GM21619 (cell line): ENCODE measurements at regions not wholly inside any gene's neighbourhood (a gene's known extent, or its start where the extent isn't known, plus 50 kb on each side); places are given as distances from the start of the nearest gene placed in this dataset.
"Not testable (repeated sequence)": the region's sequence is repeated elsewhere in the genome, so short reads cannot be mapped to it uniquely, and the experiment has no call there.

Source experiments
- ATAC-seq: cut with Tn5 transposase; IDR thresholded peaks from one replicate; pipeline ENCODE4 v1.9.1; 2021; ENCODE audit not compliant: unreplicated experiment

GRCh38 chr2:231644426-231644825 is 51.8 kb downstream of the TEX44 start:
- no peak for ATAC-seq

GRCh38 chr2:231646476-231646875 is 53.8 kb downstream of the TEX44 start:
- ATAC-seq = no peak

GRCh38 chr2:231648579-231649174 is 56.0 kb downstream of the TEX44 start:
- peak; percentile 73 for ATAC-seq

GRCh38 chr2:231651561-231651960 is 56.8 kb upstream of the PTMA start:
- not testable (repeated sequence) for ATAC-seq

GRCh38 chr2:231655488-231655887 is 52.8 kb upstream of the PTMA start:
- no peak for ATAC-seq

DNA sequence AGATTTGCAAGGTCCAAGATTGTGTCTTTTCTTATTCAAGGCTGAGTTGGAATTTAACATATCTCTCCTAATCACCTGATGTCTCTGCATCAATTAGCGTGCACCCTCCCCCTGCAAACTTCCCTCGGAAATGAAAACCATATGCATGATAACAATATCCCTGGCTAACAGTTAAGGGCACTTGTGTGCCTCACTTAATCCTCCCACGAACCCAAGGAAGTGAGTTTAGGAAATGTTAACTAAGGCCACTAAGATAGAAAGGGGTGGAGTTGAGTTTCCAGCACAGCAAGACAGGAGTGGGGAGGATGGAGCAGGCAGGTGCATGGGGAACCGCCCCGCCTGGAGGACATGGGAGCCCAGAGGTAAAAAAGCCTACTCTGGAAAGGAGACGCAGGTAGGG is 52.4 kb upstream of the PTMA start:
- no peak for ATAC-seq
